ENCODE measurements at regions not wholly inside any gene's neighbourhood (a gene's known extent, or its start where the extent isn't known, plus 50 kb on each side); places are given as distances from the start of the nearest gene placed in this dataset.

DNA sequence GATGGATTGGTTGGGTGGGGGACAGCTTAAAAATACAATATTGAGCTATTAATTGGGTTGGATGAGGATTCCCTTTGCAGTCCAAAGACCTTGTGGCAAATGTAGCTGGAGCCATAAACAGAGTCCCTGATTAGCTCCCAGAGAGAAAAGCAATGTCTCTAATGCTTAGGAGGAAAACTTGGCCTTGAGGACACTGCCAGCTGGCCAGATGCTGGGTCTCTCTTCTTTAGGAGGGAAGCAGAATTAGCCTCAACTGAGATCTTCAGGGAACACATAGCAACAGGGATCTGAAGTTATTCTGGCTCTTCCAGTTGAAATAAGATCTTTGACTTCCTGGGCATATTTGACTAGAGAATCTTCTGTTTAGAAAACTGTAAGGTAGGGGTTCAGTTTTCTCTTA, 121.7 kb upstream of the WWC1 start:
- DNase-seq (no peak), ATAC-seq (no peak)
- H3K36me3 Mint-ChIP-seq: no peaks in the 10 kb centered on the region
- POLR2A ChIA-PET: no interaction called here
- no peaks in the 10 kb centered on the region for H3K9me3 Mint-ChIP-seq
- H3K27me3 Mint-ChIP-seq: peaks cover 0 to 10% (median 2%) of the 10 kb centered on the region in 5 donors
- H3K27ac Mint-ChIP-seq: no peak overlapping the region
- peaks cover 0 to 5% (median 0%) of the 10 kb centered on the region in 4 donors for H3K4me1 Mint-ChIP-seq
- H3K4me3 Mint-ChIP-seq: no peak overlapping the region

- POLR2A ChIA-PET: no interaction called here
- Mint-ChIP-seq H3K4me1 (no peaks in the 10 kb centered on the region), H3K4me3 (no peak overlapping the region), H3K9me3 (no peaks in the 10 kb centered on the region), H3K27ac (no peak overlapping the region), H3K27me3 (peaks cover 0 to 16% (median 0%) of the 10 kb centered on the region in 5 donors), H3K36me3 (no peaks in the 10 kb centered on the region)
- ATAC-seq (no peak), DNase-seq (no peak)
Observed at GRCh38 chr5:168171901-168172759, 119.3 kb upstream of the WWC1 start.

DNA sequence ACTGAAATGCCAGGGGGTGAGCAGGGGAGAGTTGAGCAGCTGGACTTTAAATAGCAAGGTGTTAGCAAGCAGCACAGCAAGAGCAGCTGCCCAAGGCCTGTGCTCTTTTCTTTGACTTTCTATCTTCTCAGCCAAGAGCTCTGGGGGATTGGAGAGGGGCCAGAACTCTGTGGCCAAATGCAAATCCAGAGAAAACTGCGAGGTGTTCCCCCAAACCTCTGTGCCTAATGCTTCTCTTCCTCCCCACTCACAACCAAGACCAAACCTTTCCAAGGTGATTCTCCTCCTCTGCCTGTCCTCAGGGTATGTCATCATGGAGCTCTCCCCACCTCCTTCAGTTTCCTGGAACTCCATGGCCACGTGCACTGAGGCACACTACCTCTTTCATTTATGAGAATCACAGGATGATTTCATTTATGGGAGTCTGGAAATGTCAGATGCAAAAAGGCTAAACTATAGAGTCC, 118.7 kb upstream of the WWC1 start:
- POLR2A ChIA-PET: no interaction called here
- Mint-ChIP-seq H3K36me3 (no peaks in the 10 kb centered on the region), H3K27me3 (peaks cover 0 to 16% (median 0%) of the 10 kb centered on the region in 5 donors), H3K27ac (no peak overlapping the region), H3K9me3 (no peaks in the 10 kb centered on the region), H3K4me1 (no peaks in the 10 kb centered on the region), H3K4me3 (no peak overlapping the region)
- no peak for DNase-seq
- ATAC-seq: no peak

DNA sequence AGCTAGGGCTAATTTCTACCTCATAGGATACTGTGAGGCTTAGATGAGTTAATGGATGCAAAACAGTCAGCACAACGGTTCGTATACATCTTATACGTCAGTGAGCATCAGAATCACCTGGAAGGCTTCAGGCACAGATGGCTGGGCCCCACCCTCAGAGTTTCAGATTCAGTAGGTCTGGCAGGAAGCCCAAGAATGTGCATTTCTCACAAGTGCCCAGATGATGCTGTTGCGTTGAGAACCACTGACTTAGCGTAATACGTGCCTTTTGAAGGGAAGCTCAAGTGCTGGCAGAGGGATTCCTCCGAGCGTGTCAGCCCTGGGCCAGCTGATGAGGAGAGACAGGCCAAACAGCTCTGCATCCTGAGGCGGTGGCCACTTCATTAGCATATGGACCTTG, 117.1 kb upstream of the WWC1 start:
- POLR2A ChIA-PET: no interaction called here
- no peak for ATAC-seq
- no peaks in the 10 kb centered on the region for H3K36me3 Mint-ChIP-seq
- no peak overlapping the region for H3K27ac Mint-ChIP-seq
- H3K9me3 Mint-ChIP-seq: no peaks in the 10 kb centered on the region
- no peak for DNase-seq
- H3K27me3 Mint-ChIP-seq: peaks cover 0 to 20% (median 0%) of the 10 kb centered on the region in 5 donors
- H3K4me3 Mint-ChIP-seq: no peak overlapping the region
- no peaks in the 10 kb centered on the region for H3K4me1 Mint-ChIP-seq

DNA sequence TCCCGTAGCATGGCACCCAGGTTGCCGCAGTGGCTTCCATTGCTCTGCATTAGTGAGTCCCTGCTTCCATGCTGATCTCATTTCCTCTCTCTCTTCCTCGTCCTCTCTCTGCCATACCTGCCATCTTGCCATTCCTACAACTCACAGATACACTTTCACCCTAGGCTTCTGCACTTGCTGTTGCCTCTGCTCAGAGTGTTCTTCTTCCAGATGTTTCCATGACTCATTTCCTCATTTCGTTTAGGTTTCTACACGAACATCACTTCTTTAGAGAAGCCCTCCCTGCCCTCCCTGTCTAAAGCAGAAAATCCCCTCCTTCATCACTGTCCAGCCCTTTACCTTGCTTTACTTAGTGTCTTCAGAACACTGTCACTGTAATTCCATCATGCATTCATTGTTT, 115.2 kb upstream of the WWC1 start:
- Mint-ChIP-seq H3K27me3 (peaks cover 0 to 14% (median 0%) of the 10 kb centered on the region in 5 donors), H3K27ac (no peak overlapping the region), H3K9me3 (no peaks in the 10 kb centered on the region), H3K4me3 (no peak overlapping the region), H3K36me3 (no peaks in the 10 kb centered on the region), H3K4me1 (no peaks in the 10 kb centered on the region)
- ATAC-seq: no peak
- POLR2A ChIA-PET: no interaction called here
- DNase-seq: no peak

GRCh38 chr5:168176941-168177340, 114.5 kb upstream of the WWC1 start:
- Mint-ChIP-seq H3K4me1 (no peaks in the 10 kb centered on the region), H3K27ac (no peak overlapping the region), H3K9me3 (no peaks in the 10 kb centered on the region), H3K36me3 (no peaks in the 10 kb centered on the region), H3K4me3 (no peak overlapping the region), H3K27me3 (peaks cover 0 to 14% (median 0%) of the 10 kb centered on the region in 5 donors)
- DNase-seq (no peak), ATAC-seq (no peak)
- POLR2A ChIA-PET: no interaction called here

DNA sequence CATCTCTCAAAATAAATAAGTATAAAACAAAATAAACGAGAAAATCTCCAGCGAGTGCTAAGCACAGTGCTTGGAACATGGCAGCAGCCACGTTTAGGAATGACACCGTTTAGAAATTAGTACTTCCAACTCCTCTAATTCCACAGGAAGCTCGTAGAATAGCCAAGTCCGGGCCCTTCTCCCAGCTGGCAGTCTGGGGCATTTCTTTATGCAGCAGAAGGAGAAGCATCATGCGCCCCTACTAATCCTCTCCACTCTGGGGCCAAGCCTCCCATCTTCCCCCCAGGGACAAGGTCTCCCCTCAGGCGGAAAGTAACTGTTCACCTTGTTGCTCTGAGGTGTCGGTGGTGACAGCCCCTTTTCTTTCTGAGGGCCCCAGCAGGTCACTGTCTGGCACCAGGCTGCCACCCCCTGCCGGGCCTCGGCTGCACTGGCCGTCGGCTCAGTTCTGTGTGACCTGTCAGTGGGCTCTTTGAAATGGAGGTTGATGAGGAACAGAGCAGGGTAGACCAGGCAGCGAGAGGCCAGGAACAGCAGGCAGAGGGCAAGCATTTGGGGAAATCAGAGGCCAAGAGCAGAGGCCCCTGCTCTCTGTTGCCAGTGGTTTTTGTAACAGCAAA, 113.5 kb upstream of the WWC1 start:
- H3K4me1 Mint-ChIP-seq: no peaks in the 10 kb centered on the region
- DNase-seq (no peak), ATAC-seq (no peak)
- POLR2A ChIA-PET: no interaction called here
- no peaks in the 10 kb centered on the region for H3K36me3 Mint-ChIP-seq
- no peak overlapping the region for H3K4me3 Mint-ChIP-seq
- peaks cover 0 to 11% (median 0%) of the 10 kb centered on the region in 5 donors for H3K27me3 Mint-ChIP-seq
- no peak overlapping the region for H3K27ac Mint-ChIP-seq
- no peaks in the 10 kb centered on the region for H3K9me3 Mint-ChIP-seq

- DNase-seq (no peak), ATAC-seq (no peak)
- H3K4me1 Mint-ChIP-seq: no peaks in the 10 kb centered on the region
- H3K27ac Mint-ChIP-seq: no peak overlapping the region
- peaks cover 0 to 10% (median 0%) of the 10 kb centered on the region in 5 donors for H3K27me3 Mint-ChIP-seq
- H3K9me3 Mint-ChIP-seq: no peaks in the 10 kb centered on the region
- no peaks in the 10 kb centered on the region for H3K36me3 Mint-ChIP-seq
- POLR2A ChIA-PET: no interaction called here
- H3K4me3 Mint-ChIP-seq: no peak overlapping the region
Observed at GRCh38 chr5:168179192-168179593, 112.3 kb upstream of the WWC1 start.

GRCh38 chr5:168182269-168182668, 109.2 kb upstream of the WWC1 start:
- POLR2A ChIA-PET: no interaction called here
- ATAC-seq: no peak
- Mint-ChIP-seq H3K36me3 (no peaks in the 10 kb centered on the region), H3K9me3 (no peaks in the 10 kb centered on the region), H3K27me3 (peaks cover 0 to 4% (median 0%) of the 10 kb centered on the region in 5 donors), H3K4me1 (no peaks in the 10 kb centered on the region), H3K4me3 (no peak overlapping the region), H3K27ac (no peak overlapping the region)
- DNase-seq: no peak

DNA sequence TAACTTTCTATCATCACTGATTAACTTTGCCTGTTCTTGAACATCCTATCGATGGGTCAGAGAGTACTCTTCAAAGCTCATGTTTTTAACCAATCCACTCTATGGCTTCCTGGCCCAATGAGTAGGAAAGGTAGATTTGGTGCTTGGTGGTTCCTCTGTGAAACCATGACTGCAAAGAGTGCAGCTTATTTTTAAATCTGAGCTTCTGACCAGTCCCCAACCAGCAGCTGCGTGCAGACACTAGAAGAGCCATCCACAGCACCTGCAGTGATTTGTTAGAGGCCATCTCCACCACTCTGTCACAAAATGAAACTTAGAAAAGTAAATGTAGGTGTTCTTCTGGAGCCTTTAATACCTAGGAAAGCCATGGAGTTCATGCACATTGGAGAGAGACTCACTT, 107.3 kb upstream of the WWC1 start:
- ATAC-seq (no peak), DNase-seq (no peak)
- Mint-ChIP-seq H3K27ac (no peak overlapping the region), H3K4me1 (no peaks in the 10 kb centered on the region), H3K4me3 (no peak overlapping the region), H3K36me3 (no peaks in the 10 kb centered on the region), H3K27me3 (peaks cover 0 to 2% (median 0%) of the 10 kb centered on the region in 5 donors), H3K9me3 (peaks cover 0 to 2% (median 0%) of the 10 kb centered on the region in 9 donors)
- POLR2A ChIA-PET: no interaction called here

GRCh38 chr5:168186289-168187074, 105.0 kb upstream of the WWC1 start:
- no peak overlapping the region for H3K4me3 Mint-ChIP-seq
- ATAC-seq (no peak), DNase-seq (no peak)
- POLR2A ChIA-PET: no interaction called here
- H3K4me1 Mint-ChIP-seq: no peaks in the 10 kb centered on the region
- H3K27ac Mint-ChIP-seq: no peak overlapping the region
- H3K27me3 Mint-ChIP-seq: peaks cover 0 to 11% (median 2%) of the 10 kb centered on the region in 5 donors
- H3K36me3 Mint-ChIP-seq: no peaks in the 10 kb centered on the region
- H3K9me3 Mint-ChIP-seq: peaks cover 0 to 2% (median 0%) of the 10 kb centered on the region in 9 donors

DNA sequence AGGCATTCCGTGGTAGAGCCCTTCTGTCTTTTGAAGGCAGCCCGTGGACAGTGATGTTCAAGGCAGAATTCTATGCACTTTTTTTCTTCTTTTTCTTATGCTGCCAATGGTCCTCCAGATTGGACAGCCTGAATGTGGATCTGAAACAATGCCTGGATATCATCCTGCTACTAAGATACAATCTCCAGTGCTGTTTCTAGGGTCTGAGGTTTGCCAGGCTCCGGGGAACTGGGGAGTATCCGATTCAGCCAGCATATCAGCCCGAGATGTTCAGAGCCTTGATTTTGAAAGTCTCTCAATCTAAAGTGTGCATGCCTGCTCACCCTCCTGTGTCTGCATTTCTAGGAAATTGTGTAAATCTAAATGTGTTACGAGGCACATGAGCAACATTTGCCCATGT, 103.8 kb upstream of the WWC1 start:
- Mint-ChIP-seq H3K27me3 (peaks cover 0 to 11% (median 2%) of the 10 kb centered on the region in 5 donors), H3K4me1 (no peaks in the 10 kb centered on the region), H3K36me3 (no peaks in the 10 kb centered on the region), H3K27ac (no peak overlapping the region), H3K4me3 (no peak overlapping the region), H3K9me3 (peaks cover 0 to 2% (median 0%) of the 10 kb centered on the region in 9 donors)
- no peak for DNase-seq
- no peak for ATAC-seq
- POLR2A ChIA-PET: no interaction called here

GRCh38 chr5:168188182-168188581, 103.3 kb upstream of the WWC1 start:
- Mint-ChIP-seq H3K36me3 (no peaks in the 10 kb centered on the region), H3K27ac (no peak overlapping the region), H3K27me3 (peaks cover 0 to 11% (median 2%) of the 10 kb centered on the region in 5 donors), H3K4me3 (no peak overlapping the region), H3K9me3 (peaks cover 0 to 2% (median 0%) of the 10 kb centered on the region in 9 donors), H3K4me1 (no peaks in the 10 kb centered on the region)
- POLR2A ChIA-PET: no interaction called here
- ATAC-seq: no peak
- no peak for DNase-seq
